H1 (cell line): ENCODE measurements at regions not wholly inside any gene's neighbourhood (a gene's known extent, or its start where the extent isn't known, plus 50 kb on each side); places are given as distances from the start of the nearest gene placed in this dataset.

Source experiments
- CTCF ChIA-PET: fragments of 300-600 bp; sonication (Branson Sonifier 250); formaldehyde crosslinking; loops from one replicate; lab custom pipeline; 2021; ENCODE audit not compliant: partially characterized antibody; lab: Charles Lee
- POLR2A ChIA-PET: fragments of 300-600 bp; sonication (Branson Sonifier 250); formaldehyde crosslinking; loops from one replicate; lab custom pipeline; 2021; ENCODE audit warnings: inconsistent platforms; ENCODE audit not compliant: partially characterized antibody; lab: Charles Lee
- DNase-seq, 2 experiments: peaks; one replicate each; pipeline versions ENCODE4 v3.0.0 to v3.0.0-alpha.2; 2010 to 2022; ENCODE audit warnings: low spot score in 2 of 2, low read depth in 1 of 2, mixed read lengths in 1 of 2
- FAIRE-seq: peaks from 2 replicates; lab custom pipeline; 2011; peaks lifted over from hg19 to GRCh38; lab: Jason Lieb, UNC
- H2AFZ ChIP-seq: 2 replicates; pipeline ENCODE4 v1.8.1; 2012; ENCODE audit warnings: low read length, inconsistent platforms
- H2AK5ac ChIP-seq: 2 replicates; pipeline ENCODE4 v1.6.1; 2013; ENCODE audit warnings: low read depth, low read length
- H2BK120ac ChIP-seq: replicated peaks from 2 replicates; pipeline ENCODE3; 2013; ENCODE audit warnings: low read depth, low read length, inconsistent platforms
- H2BK12ac ChIP-seq: 2 replicates; pipeline ENCODE4 v1.6.1; 2013; ENCODE audit warnings: low read depth, low read length
- H2BK15ac ChIP-seq: 2 replicates; pipeline ENCODE4 v1.6.1; 2013; ENCODE audit warnings: low read length
- H2BK20ac ChIP-seq: 2 replicates; pipeline ENCODE4 v1.6.1; 2013; ENCODE audit warnings: low read length
- H2BK5ac ChIP-seq: 2 replicates; pipeline ENCODE4 v1.6.1; 2013; ENCODE audit warnings: low read depth, low read length
- H3K14ac ChIP-seq: 2 replicates; pipeline ENCODE4 v1.6.1; 2013; ENCODE audit warnings: inconsistent platforms; ENCODE audit not compliant: insufficient read length
- H3K18ac ChIP-seq: 2 replicates; pipeline ENCODE4 v1.6.1; 2013; ENCODE audit warnings: low read length; ENCODE audit errors: extremely low read depth
- H3K23ac ChIP-seq: 2 replicates; pipeline ENCODE4 v1.6.1; 2013; ENCODE audit warnings: inconsistent platforms; ENCODE audit not compliant: insufficient read length
- H3K23me2 ChIP-seq: 2 replicates; pipeline ENCODE4 v1.6.1; 2013; ENCODE audit warnings: low read depth, low read length
- H3K27ac ChIP-seq: 2 replicates; pipeline ENCODE4 v1.6.1; 2011; ENCODE audit warnings: low read depth, low read length, inconsistent platforms
- H3K27me3 ChIP-seq, 4 experiments: replicated peaks in 1 of 4; 1 replicate in 1 of 4; 2 replicates in 3 of 4; pipeline versions ENCODE4 v1.6.1 to v1.8.1; 2011 to 2013; ENCODE audit warnings: low read length in 3 of 4, mild to moderate bottlenecking in 3 of 4, inconsistent platforms in 2 of 4, mixed read lengths in 2 of 4, moderate library complexity in 1 of 4; ENCODE audit not compliant: control insufficient read depth in 3 of 4, insufficient read depth in 3 of 4; ENCODE audit errors: extremely low read depth in 1 of 4
- H3K36me3 ChIP-seq, 4 experiments: 2 replicates each; pipeline versions ENCODE4 v1.6.1 to v1.8.1; 2011 to 2013; ENCODE audit warnings: mild to moderate bottlenecking in 4 of 4, low read length in 3 of 4, moderate library complexity in 2 of 4, control low read depth in 1 of 4, inconsistent platforms in 1 of 4; ENCODE audit not compliant: insufficient read depth in 4 of 4, control insufficient read depth in 2 of 4
- H3K4ac ChIP-seq: replicated peaks from 2 replicates; pipeline ENCODE3; 2013; ENCODE audit warnings: low read length, low read depth, mixed read lengths, inconsistent platforms; ENCODE audit not compliant: insufficient read length
- H3K4me1 ChIP-seq, 4 experiments: replicated peaks in 1 of 4; 1 replicate in 1 of 4; 2 replicates in 3 of 4; pipeline versions ENCODE4 v1.6.1 to v1.8.1; 2011 to 2013; ENCODE audit warnings: low read length in 3 of 4, inconsistent platforms in 2 of 4, mixed read lengths in 1 of 4; ENCODE audit not compliant: insufficient read depth in 4 of 4, control insufficient read depth in 3 of 4
- H3K4me2 ChIP-seq, 2 experiments: 2 replicates each; pipeline versions ENCODE4 v1.6.1 to v1.8.1; 2011 to 2013; ENCODE audit warnings: low read depth in 2 of 2, low read length in 2 of 2, control low read depth in 1 of 2, inconsistent platforms in 1 of 2, mild to moderate bottlenecking in 1 of 2; ENCODE audit not compliant: insufficient read depth in 1 of 2
- H3K4me3 ChIP-seq, 4 experiments: fragments of 200-600, 300-600 bp in 1 of 4; sonication (generic), shearing (Covaris generic), sonication (Bioruptor Twin) in 1 of 4; 2 replicates each; pipeline versions ENCODE4 v1.5.1 to v1.8.1; 2011 to 2016; ENCODE audit warnings: low read length in 4 of 4, low read depth in 3 of 4, control low read depth in 2 of 4, inconsistent platforms in 2 of 4, mild to moderate bottlenecking in 2 of 4, mixed read lengths in 1 of 4, moderate library complexity in 1 of 4; ENCODE audit not compliant: insufficient read depth in 2 of 4; ENCODE audit errors: extremely low read depth in 1 of 4
- H3K56ac ChIP-seq: replicated peaks from 2 replicates; pipeline ENCODE3; 2013; ENCODE audit warnings: low read depth, mild to moderate bottlenecking, mixed read lengths, low read length, inconsistent platforms; ENCODE audit not compliant: insufficient read length
- H3K79me1 ChIP-seq: 2 replicates; pipeline ENCODE4 v1.6.1; 2013; ENCODE audit warnings: low read depth, low read length, control low read depth
- H3K79me2 ChIP-seq, 2 experiments: 2 replicates each; pipeline versions ENCODE4 v1.6.1 to v1.8.1; 2012 to 2013; ENCODE audit warnings: low read length in 2 of 2, mild to moderate bottlenecking in 2 of 2, inconsistent platforms in 1 of 2; ENCODE audit not compliant: insufficient read depth in 2 of 2, control insufficient read depth in 1 of 2
- H3K9ac ChIP-seq, 4 experiments: replicated peaks in 1 of 4; 1 replicate in 1 of 4; 2 replicates in 3 of 4; pipeline versions ENCODE4 v1.6.1 to v1.8.1; 2011 to 2013; ENCODE audit warnings: low read depth in 3 of 4, low read length in 3 of 4, control low read depth in 2 of 4, mild to moderate bottlenecking in 2 of 4, moderate library complexity in 2 of 4, inconsistent platforms in 1 of 4; ENCODE audit errors: extremely low read depth in 1 of 4
- H3K9me3 ChIP-seq, 2 experiments: 2 replicates each; pipeline versions ENCODE4 v1.6.1 to v1.8.1; 2012 to 2013; ENCODE audit warnings: mild to moderate bottlenecking in 2 of 2, moderate library complexity in 2 of 2, control low read depth in 1 of 2, inconsistent platforms in 1 of 2, low read depth in 1 of 2, low read length in 1 of 2, mixed read lengths in 1 of 2; ENCODE audit not compliant: insufficient read depth in 2 of 2
- H4K20me1 ChIP-seq, 2 experiments: replicated peaks in 1 of 2; 2 replicates each; pipeline versions ENCODE3 to v1.8.1; 2011 to 2013; ENCODE audit warnings: inconsistent platforms in 2 of 2, low read length in 2 of 2, mild to moderate bottlenecking in 1 of 2; ENCODE audit not compliant: insufficient read depth in 2 of 2, control insufficient read depth in 1 of 2
- H4K5ac ChIP-seq: 2 replicates; pipeline ENCODE4 v1.6.1; 2013; ENCODE audit warnings: low read length, low read depth, mixed read lengths, inconsistent platforms; ENCODE audit not compliant: insufficient read length
- H4K8ac ChIP-seq: 2 replicates; pipeline ENCODE4 v1.8.0; 2013; ENCODE audit warnings: mild to moderate bottlenecking, moderate library complexity, low read length, inconsistent platforms; ENCODE audit not compliant: insufficient read depth; ENCODE audit errors: extremely low read depth
- H4K91ac ChIP-seq: replicated peaks from 2 replicates; pipeline ENCODE3; 2013; ENCODE audit warnings: low read length, mixed read lengths, inconsistent platforms; ENCODE audit not compliant: insufficient read length
- CTCF ChIP-seq, 3 experiments: IDR thresholded peaks; 1 replicate in 2 of 3; 2 replicates in 1 of 3; pipeline versions ENCODE4 v1.5.1 to v1.6.1; 2011; ENCODE audit warnings: low read length in 3 of 3, mild to moderate bottlenecking in 3 of 3, inconsistent platforms in 2 of 3, low read depth in 1 of 3, moderate library complexity in 1 of 3; ENCODE audit not compliant: insufficient read depth in 1 of 3; ENCODE audit errors: control extremely low read depth in 1 of 3
- GTF2F1 ChIP-seq: IDR thresholded peaks from 2 replicates; pipeline ENCODE4 v1.6.1; 2012; ENCODE audit warnings: low read depth, low read length, improper control_type of control experiment, borderline replicate concordance
- HDAC2 ChIP-seq, 2 experiments: fragments of 300-600 bp in 1 of 2; sonication (generic) in 1 of 2; IDR thresholded peaks; 2 replicates each; pipeline ENCODE4 v1.6.1; 2011 to 2012; ENCODE audit warnings: low read depth in 2 of 2, low read length in 2 of 2, mild to moderate bottlenecking in 2 of 2, moderate library complexity in 2 of 2, borderline replicate concordance in 1 of 2, inconsistent platforms in 1 of 2
- MAFK ChIP-seq: IDR thresholded peaks from 2 replicates; pipeline ENCODE4 v1.6.1; 2012; ENCODE audit warnings: low read depth, mild to moderate bottlenecking, improper control_type of control experiment, low read length
- SIX5 ChIP-seq: IDR thresholded peaks from 2 replicates; pipeline ENCODE4 v1.6.1; 2011; ENCODE audit warnings: mild to moderate bottlenecking, low read depth, low read length
- SP1 ChIP-seq: IDR thresholded peaks from 2 replicates; pipeline ENCODE4 v1.6.1; 2011; ENCODE audit warnings: low read depth, low read length
- SP2 ChIP-seq: IDR thresholded peaks from 2 replicates; pipeline ENCODE4 v1.6.1; 2012; ENCODE audit warnings: mild to moderate bottlenecking, low read length, inconsistent platforms
- TEAD4 ChIP-seq: IDR thresholded peaks from 2 replicates; pipeline ENCODE4 v1.6.1; 2012; ENCODE audit warnings: low read depth, low read length, inconsistent platforms, mixed read lengths
- WGBS, 2 experiments: shearing (Covaris generic) in 1 of 2; methylation state at CpG; one replicate each; pipeline versions ENCODE4 v1.1.6 to v1.1.7; 2013 to 2015; ENCODE audit warnings: low lambda C conversion rate in 2 of 2, mixed read lengths in 2 of 2, inconsistent platforms in 1 of 2, low coverage in 1 of 2, missing lambda C conversion rate in 1 of 2; ENCODE audit not compliant: insufficient replicate concordance in 2 of 2, insufficient coverage in 1 of 2, insufficient read length in 1 of 2; ENCODE audit errors: extremely low coverage in 1 of 2, missing lambda C conversion rate in 1 of 2; 5-methylcytosine and 5-hydroxymethylcytosine counted together
- TF ChIP-seq, protein P1 (sequence below): IDR thresholded peaks from 2 replicates; pipeline ENCODE4 v1.6.1; 2011; ENCODE audit warnings: low read length, improper control_type of control experiment
- TF ChIP-seq, protein P2 (sequence below): IDR thresholded peaks from 2 replicates; pipeline ENCODE4 v1.6.1; 2011; ENCODE audit warnings: low read depth, mild to moderate bottlenecking, low read length; ENCODE audit not compliant: insufficient read depth

DNA sequence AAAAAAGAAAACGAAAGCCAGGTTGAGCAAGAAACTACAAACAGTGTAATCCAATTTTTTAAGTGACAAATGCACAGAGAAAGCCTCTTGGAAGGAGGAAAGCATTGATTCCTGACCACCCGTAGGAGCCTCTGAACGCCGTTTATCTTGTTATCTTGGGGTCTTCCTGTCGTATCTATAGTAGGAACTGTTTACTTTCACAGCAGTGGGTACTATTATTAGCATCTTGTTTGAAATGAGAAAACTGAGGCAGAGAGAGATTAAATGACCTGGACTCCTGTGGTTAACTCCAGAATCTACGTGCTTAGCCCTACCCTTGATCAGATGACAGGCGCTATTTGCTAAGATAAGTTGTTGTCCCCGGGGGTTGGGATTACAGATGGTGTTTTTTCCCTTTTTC lies 196.7 kb upstream of the FOXF1 start:
- H2BK15ac ChIP-seq: no peak overlapping the region
- H2BK5ac ChIP-seq: no peak overlapping the region
- H2BK120ac ChIP-seq: no peak overlapping the region
- no peaks in the 10 kb centered on the region for H3K23me2 ChIP-seq
- no peaks in the 10 kb centered on the region; a peak in 1 of 7 replicates for H3K4me1 ChIP-seq
- H4K91ac ChIP-seq: no peak overlapping the region
- H3K27me3 ChIP-seq: no peaks in the 10 kb centered on the region
- no peak overlapping the region for H3K23ac ChIP-seq
- H3K9me3 ChIP-seq: no peaks in the 10 kb centered on the region
- DNase-seq (no peak), FAIRE-seq (no peak)
- WGBS, 2 experiments: 70% methylated on average over 8 of the region's 8 CpGs; no CpG with 5 or more reads in 1 of the 2 experiments
- no peak overlapping the region for H3K27ac ChIP-seq
- H4K5ac ChIP-seq: no peak overlapping the region
- no peaks in the 10 kb centered on the region for H4K20me1 ChIP-seq
- no peak overlapping the region for H2AK5ac ChIP-seq
- no peaks in the 10 kb centered on the region for H3K79me1 ChIP-seq
- H3K9ac ChIP-seq: no peak overlapping the region
- no peak overlapping the region for H3K4me3 ChIP-seq
- H3K4me2 ChIP-seq: no peak overlapping the region
- H2AFZ ChIP-seq: no peak overlapping the region
- CTCF ChIA-PET: interaction anchor here (2.0 kb wide), 1 partner anchor 61 kb away, joined by 7 read pairs; no protein-coding TSS in a partner anchor
- no peaks in the 10 kb centered on the region for H3K36me3 ChIP-seq
- no peak overlapping the region for H2BK12ac ChIP-seq
- H3K18ac ChIP-seq: no peak overlapping the region
- no peak overlapping the region for H3K14ac ChIP-seq
- H4K8ac ChIP-seq: no peak overlapping the region
- POLR2A ChIA-PET: no interaction called here
- H2BK20ac ChIP-seq: no peak overlapping the region
- H3K79me2 ChIP-seq: no peaks in the 10 kb centered on the region
- no peak overlapping the region for H3K4ac ChIP-seq
- no peak overlapping the region for H3K56ac ChIP-seq
- TF ChIP-seq, protein P1, sequence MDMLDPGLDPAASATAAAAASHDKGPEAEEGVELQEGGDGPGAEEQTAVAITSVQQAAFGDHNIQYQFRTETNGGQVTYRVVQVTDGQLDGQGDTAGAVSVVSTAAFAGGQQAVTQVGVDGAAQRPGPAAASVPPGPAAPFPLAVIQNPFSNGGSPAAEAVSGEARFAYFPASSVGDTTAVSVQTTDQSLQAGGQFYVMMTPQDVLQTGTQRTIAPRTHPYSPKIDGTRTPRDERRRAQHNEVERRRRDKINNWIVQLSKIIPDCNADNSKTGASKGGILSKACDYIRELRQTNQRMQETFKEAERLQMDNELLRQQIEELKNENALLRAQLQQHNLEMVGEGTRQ: no peak
- TF ChIP-seq TEAD4 (no peak), GTF2F1 (no peak), HDAC2 (IDR thresholded peaks at IDR 0.05; ENCODE audit: borderline replicate concordance in 1 of 2, low read depth in 2 of 2, low read length in 2 of 2) (no peak), CTCF (IDR thresholded peaks at IDR 0.05; ENCODE audit: control extremely low read depth in 1 of 3, insufficient read depth in 1 of 3, low read depth in 1 of 3, low read length in 3 of 3) (no peak), SP1 (no peak), SP2 (no peak), MAFK (no peak), SIX5 (no peak)
- TF ChIP-seq, protein P2, sequence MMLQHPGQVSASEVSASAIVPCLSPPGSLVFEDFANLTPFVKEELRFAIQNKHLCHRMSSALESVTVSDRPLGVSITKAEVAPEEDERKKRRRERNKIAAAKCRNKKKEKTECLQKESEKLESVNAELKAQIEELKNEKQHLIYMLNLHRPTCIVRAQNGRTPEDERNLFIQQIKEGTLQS: no peak
